GM18909 (cell line): ENCODE measurements at regions not wholly inside any gene's neighbourhood (a gene's known extent, or its start where the extent isn't known, plus 50 kb on each side); places are given as distances from the start of the nearest gene placed in this dataset.
"Not testable (repeated sequence)": the region's sequence is repeated elsewhere in the genome, so short reads cannot be mapped to it uniquely, and the experiment has no call there.

Experiments
- ATAC-seq: cut with Tn5 transposase; IDR thresholded peaks from one replicate; pipeline ENCODE4 v1.9.1; 2021; ENCODE audit warnings: mild to moderate bottlenecking; ENCODE audit not compliant: unreplicated experiment, poor library complexity

DNA sequence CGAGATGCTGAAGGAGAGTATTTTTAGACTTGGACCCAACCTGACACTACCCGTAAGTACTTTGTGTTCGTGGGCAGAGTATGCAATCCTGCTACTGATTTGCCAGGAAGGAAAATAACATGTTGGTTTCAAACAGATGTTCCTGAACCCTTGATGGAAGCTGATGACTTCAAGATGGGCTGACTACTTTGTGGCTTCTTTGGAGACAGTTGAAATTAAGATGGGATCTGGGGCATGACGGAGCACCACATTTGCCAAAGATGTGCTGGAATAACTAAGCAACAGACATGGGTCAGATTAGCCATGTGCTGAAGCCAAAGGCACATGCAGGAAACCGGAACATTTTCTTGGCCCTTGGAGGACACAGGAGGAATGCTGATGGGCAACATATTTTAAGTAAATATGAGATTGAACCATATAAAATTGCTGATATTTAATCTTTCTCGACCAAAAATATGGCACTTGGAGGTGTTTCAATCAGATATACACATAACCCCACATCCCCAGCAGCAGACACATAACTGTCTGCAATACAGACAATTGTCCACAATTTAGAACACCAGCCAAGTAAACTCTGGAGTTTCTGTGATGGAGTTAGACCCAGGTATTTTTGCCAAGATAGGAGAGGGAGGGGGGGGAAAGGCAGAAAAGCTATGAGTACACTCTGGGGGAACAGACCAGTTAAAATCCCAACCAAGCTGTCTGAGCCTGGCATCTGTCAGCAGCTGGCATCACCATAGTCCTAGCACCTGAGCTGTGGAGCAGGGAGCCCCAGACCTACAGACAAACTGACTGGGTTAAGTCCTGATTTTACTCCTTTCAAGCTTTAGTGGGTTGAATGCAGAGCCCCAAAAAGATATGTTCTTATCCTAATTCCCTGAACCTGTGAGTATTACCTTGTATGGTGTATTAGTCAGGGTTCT, 329.4 kb upstream of the CDH5 start:
- ATAC-seq, result no peak

DNA sequence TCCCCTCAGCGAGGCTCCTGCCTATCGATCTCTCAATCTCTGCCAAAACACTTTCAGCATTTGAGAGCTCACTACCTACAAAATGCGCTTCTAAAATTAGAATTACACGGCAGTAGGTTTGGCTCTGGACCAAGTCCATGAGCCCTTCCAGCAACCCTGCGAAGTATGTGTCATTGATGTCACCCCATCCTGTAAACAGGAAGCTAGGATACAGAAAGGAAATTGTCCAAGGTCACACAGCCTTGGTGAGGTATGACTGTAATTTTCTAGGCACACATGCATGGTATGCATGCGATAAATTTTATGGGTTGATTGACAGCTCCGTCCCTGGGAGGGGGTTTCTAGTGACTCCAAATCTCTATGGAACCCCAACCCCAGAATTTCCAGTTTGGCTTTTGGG, 330.3 kb upstream of the CDH5 start:
- no peak for ATAC-seq

DNA sequence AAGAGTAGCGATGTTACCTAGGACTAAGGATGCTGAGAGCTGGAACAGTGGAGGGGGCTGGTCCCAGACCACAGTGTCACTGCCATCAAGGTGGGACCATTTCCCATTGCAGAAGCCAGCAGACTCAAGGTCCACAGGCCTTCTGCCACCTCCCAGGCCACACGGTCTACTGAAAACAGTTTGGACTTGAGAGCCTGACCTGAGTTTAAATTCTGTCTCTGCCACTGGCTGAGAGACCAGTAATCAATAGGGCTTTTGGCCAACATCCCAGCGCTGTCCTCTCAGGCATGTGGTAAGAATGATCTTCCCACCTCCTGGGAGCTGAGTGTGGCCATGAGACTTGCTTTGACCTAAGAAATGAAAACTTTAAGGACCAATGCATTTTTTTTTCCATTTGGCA, 331.4 kb upstream of the CDH5 start:
- ATAC-seq, result no peak

DNA sequence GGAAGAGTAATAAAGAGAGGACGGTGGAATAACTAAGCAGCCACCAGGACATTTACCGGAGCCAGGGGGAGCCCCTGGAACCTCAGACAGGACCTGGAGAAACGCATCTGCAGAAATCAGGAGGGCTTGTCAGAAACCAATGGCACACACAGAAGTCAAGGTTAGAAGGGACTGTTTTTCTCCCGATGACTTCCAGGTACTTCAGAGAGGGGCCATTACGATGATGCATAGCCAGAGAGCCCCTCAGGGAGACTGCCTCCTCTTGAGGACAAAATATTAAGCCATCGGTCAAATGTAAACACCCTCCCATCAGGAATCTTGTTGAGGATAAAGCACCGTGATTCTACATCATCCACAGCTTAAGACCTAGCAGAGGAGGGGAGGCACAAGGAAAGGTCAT, 333.6 kb upstream of the CDH5 start:
- no peak for ATAC-seq

DNA sequence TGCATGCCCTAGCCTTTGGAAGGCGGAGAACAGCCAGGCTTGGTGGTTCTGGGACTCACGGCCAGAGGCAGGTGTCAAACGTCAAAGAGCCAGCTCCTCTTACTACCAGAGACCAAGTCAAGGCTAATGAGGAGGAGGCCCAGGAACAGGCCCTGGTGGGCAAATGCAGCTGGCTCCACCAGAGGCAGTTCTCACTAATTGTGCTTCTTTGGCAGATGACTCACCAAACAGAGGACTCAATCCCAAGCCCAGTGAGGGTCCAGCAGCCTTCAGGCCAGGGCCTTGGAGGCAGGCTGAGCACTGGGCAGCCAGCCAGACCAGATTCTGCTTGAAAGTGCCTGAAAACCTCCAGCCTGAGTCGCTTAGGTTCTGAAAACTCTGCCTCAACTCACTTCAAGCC, 336.5 kb upstream of the CDH5 start:
- no peak for ATAC-seq

DNA sequence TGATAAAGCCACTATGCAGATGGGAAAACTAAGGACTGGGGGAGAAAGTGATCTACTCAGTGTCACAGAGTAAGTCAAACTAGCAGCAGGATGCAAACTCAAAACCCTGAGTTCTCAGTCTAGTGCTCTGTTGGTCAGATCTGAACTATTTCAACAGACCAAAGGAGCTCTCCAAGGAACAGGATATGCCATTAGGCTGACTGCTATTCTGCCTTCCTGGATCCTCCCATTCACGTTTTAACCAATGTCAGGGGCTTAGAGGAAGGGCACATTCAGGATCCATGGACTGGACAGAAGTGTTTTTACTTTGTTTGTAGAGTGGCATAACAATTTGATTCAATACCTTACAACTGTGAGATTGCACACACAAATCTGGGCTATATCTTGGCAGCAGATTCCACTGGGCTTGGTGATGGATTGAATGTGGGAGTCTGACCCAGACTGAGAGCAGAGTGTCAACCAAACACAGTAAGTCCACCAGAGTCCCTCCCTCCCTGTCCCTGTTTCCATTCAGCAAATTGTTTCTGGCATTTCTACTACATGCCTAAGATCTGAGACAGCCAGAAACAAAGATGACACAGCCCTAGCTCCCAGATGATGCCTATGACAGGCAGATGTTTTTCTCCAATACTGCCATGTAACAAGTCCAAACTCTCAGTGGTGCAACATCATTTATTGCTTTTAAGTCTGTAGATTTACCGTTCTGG, 337.8 kb upstream of the CDH5 start:
- ATAC-seq, result no peak

DNA sequence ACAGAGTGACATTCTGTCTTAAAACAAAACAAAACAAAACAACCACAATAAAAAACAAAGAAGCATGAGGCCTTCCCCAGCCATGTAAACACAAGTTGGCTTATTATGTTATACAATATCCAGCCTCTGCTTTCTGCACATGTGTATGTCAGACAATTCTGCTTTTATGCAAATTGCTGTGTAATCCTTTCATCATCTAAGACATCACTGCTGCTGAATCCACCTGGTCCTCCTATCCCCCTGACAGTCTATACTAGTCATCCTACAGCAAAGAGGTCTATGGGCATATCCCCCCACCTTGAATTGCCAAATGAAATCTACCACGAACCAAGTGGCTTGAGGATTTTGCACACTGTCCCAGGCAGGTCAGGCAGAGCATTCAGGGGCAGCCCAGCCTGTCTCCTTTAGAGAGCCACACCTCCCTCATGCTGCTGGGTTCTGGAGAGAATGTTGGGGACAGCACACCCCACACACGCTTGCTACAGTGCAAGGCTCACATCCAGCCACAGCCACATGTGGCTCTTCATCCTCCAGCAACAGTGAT, 339.6 kb upstream of the CDH5 start:
- ATAC-seq, result no peak

DNA sequence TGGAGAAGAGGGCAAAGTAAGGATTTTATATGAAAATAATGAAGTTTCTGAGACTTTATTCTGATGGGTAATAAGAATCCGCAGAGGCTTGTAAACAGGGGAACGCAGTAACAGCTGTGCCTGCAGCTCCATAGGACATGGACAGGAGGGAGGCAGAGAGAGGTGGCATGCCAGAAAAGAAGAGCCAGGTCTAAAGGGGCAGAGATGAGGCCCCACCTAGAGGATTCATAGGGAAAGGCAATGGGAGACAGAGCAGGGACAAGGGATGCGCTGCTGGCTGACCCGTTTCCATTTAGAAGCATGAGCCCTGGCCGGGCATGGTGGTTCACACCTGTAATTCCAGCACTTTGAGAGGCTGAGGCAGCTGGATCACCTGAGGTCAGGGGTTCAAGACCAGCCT, 340.3 kb upstream of the CDH5 start:
- ATAC-seq, result no peak

DNA sequence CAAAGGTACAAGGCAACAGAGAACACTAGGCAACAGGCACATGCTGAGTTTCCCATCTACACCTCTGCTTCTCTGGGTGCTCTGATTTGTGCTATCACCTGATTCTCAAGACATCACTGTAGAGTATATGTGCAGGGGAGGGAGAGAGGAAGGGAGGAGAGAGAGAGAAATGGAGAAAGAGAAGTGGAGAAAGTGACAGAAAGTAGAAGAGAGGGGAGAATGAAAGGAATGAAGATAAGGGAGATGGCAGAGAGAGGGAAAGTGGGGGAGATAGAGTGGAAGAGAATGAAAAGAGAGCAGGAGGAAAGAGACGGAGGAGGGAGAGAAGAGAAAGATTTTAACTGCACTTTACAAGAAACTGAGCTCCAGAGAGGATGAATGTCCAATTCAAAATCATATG, 340.7 kb upstream of the CDH5 start:
- ATAC-seq, result no peak

DNA sequence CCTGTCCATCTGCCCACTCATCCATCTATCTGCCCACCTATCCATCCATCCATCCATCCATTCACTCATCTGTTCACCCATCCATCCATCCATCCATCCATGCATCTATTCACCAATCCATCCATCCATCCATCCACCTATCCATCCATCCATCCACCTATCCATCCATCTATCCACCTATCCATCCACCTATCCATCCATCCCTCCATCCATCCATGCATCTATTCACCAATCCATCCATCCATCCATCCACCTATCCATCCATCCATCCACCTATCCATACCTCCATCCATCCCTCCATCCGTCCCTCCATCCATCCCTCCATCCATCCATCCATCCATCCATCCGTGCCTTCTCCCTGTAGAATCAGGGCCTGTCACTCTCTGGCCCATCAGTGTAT, 341.9 kb upstream of the CDH5 start:
- not testable (repeated sequence) for ATAC-seq

DNA sequence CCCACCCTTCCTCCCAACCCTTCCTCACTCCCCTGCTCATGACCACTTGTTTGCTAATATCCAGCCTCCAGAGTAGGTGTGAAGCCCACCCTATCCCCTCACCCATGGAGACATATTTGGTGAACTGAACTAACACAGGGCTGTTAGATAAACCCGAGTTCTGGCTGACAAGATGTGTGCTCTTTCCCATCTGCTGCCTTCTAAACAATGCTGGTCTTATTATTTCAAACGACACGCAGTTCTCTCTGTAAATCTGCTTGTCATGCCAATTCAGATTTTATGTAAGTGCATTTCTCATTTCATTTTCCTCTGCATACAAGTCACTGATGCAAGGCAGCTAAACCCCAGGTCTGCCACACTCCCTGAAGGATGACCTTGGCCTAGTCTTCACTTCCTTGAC, 343.0 kb upstream of the CDH5 start:
- no peak for ATAC-seq

DNA sequence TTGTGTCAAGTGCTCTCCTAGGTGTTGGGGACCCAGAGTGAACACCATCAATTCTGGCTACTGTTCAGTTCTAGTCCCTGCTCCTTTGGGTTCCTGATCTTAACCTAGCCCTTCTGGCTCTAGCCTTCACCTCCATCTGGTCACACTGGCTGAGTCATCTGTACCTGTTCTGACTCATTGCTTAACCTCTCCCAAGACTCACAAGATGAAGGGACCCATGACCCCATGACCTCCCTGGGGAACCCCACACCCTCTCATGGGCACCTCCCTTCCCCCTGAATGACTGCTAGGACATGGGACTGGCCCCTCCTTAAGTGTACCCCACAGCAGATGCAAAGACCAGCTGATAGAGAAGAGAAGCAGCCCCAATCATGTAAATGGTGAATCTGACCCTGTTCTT, 345.8 kb upstream of the CDH5 start:
- ATAC-seq, result peak; percentile 90

DNA sequence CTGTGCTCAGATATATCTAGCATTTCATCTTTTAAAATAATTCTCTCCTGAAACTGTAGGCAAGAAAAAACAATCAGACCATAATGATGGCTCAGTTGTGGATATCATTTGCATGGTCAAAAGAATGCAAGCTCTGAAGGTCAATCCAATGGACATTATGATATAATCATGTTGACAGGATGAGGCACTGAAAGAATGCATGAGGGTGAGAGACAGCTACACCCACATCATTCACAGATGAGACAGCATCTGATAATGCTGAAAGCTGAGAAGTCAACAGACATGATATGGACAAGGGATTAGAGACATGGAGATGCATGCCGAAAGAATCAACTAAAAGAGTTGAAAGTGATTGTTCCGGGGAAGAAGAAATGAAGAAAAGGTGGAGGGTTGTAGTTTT, 346.4 kb upstream of the CDH5 start:
- ATAC-seq, result no peak

DNA sequence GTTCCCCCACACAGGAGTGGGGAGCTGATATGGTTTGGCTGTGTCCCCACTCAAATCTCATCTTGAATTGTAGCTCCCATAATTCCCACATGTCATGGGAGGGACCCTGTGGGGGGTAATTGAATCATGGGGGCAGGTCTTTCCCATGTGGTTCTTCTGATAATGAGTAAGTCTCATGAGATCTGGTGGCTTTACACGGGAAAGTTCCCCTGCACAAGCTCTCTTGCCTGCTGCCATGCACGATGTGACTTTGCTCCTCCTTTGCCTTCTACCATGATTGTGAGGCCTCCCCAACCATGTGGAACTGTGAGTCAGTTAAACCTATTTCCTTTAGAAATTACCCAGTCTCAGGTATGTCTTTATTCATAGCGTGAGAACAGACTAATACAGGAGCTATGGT, 347.0 kb upstream of the CDH5 start:
- not testable (repeated sequence) for ATAC-seq

DNA sequence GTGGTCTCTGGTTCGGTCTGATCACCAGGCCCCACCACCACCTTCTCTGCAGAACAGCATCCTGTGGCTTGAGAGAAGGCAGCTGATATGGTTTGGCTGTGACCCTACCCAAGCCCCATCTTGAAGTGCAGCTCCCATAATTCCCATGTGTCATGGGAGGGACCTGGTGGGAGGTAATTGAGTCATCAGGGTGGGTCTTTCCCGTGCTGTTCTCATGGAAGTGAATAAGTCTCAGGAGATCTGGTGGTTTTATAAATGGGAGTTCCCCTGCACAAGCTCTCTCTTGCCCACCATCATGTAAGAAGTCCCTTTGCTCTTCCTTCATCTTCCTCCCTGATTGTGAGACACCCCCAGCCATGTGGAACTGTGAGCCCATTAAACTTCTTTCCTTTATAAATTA, 352.3 kb upstream of the CDH5 start:
- no peak for ATAC-seq

DNA sequence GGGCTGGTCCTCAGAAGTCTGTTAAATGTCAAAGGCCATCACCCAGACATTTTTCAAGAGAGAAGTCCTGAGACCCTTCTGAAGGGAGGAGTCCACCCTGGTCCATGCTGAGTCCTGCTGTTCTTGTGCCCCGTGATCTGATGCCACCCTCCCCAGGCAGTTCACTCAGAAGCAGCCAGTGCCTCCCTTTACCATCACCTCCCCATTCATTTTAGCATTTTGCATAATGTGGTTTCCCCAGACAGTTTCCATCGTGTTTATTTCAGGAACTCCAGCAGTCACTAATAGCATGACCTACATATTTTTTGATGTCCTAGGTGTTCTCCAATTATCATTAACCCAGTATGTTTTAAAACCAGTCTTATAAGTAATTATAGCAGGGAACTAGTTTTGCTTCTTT, 353.0 kb upstream of the CDH5 start:
- ATAC-seq, result no peak

DNA sequence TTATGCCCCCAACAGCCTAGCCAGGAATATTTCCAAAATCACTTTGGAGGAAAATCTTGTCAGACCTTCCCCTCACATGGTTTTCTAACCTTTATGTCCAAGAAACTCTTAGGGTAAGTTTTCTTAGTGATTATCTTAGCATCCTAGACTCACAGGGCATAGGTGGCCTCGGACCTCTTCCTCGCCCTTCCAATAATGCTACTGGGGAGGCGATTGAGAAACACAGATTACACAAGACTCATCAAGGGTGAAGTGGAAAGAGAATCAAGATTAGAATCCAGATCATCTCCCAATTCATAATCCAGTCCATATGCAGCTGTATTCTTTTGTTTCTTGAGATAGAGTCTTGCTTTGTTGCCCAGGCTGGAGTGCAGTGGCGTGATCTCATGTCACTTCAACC, 358.4 kb upstream of the CDH5 start:
- ATAC-seq, result no peak

DNA sequence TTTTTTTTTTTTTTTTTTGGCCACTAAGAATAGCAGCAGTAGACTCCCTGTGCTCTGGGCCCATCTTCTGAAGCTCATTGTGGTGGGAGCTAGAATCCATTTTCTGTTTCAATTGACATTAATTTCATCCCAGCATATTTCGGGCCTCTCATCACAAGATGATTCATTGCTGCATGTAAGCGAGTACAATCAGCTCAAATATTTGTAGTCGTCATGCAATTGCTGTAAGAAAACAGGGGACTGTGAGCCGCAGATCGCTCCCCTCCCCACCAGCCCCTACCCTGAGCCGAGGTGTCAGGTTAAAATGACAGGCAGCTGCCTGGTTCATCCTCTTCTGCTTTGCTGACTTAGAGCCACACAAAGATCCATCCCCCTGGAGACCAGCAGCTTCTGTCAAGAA, 358.8 kb upstream of the CDH5 start:
- ATAC-seq, result no peak

DNA sequence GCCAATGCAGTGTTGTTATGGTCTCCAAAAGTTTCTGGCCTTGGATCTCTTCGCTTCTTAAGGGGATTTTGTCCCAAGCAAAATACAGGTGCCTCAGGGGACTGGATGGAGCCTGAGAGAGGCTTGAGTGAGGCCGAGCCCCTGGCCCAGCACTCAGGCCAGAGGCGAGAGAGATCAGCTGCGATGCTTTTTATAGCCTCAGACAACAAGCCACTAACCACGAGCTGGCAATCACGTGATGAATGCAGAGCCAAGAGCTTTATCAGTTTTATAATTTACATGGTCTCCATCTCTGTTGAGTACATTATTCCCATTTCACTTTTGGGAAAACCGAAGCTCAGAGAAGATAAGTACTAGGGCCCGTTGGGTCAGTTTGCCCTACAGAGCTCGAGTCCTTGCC, 360.0 kb upstream of the CDH5 start:
- no peak for ATAC-seq

DNA sequence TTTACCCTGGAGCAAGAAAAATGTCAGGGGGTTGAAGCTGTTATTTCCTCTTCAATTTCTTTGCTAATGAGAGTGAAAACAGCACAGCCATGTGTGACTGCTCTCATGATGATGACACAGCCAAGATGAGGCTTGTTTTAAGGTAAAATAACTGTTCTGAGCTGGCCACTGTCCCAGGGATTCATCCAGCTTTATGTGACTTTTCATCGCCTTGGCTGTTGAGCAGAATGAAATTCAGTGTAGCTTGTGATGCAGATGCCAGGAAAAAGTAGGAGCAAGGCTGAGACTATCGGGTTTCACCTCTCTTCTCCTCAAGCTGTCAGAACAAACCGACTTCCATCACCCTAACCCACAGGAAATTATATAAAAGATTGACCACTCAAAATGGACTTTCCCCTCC, 361.8 kb upstream of the CDH5 start:
- ATAC-seq, result no peak

DNA sequence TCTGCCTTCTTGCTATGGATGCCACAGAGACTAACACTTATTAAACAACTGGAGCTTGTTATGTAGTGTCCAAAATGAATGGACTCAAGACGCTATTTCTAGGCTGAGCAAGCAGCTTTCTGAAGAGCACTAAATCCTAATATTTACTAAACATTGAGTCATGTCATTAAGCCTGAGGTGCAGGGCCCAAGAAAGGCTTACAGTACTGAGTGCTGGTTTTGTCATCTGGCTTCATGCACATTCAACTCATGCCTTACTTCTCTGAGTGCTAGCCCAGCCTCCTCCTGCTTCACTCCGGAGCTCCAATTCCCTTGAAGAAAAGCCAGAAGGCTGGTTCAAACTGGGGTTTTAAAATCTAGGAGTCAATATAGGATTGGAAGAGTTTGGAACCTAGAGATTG, 363.3 kb upstream of the CDH5 start:
- ATAC-seq, result no peak

DNA sequence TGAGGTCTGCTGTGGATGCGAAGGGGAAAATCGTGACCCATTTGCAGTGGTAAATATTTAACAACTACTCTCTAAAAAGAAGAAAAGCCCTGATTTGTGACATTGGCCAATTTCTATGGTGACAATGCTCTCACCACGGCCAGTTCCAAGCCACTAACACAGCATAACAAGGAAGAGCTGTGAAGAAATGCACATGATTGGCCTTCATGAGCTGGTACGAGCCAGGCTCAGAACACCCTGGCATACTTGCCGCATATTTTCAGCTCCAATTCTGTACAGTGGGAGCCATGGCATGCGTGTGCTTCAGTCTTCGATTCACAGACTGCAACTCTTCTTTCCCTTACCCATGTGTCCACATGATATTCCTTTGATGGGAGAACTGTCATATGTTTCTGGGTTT, 363.9 kb upstream of the CDH5 start:
- no peak for ATAC-seq
